T47D (cell line): ENCODE measurements at regions not wholly inside any gene's neighbourhood (a gene's known extent, or its start where the extent isn't known, plus 50 kb on each side); places are given as distances from the start of the nearest gene placed in this dataset.
"Not testable (repeated sequence)": the region's sequence is repeated elsewhere in the genome, so short reads cannot be mapped to it uniquely, and the experiment has no call there.

Experiments
- DNase-seq, 2 experiments: peaks; one replicate each; pipeline versions ENCODE4 v3.0.0 to v3.0.0-alpha.2; 2011 to 2012; ENCODE audit warnings: low read depth in 1 of 2, low spot score in 1 of 2
- JUND ChIP-seq: IDR thresholded peaks from 2 replicates; pipeline ENCODE4 v1.6.1; 2012; ENCODE audit warnings: low read depth
- in situ Hi-C: cut with HindIII; loops from 2 replicates; pipeline ENCODE4 v1.10.0; 2016; ENCODE audit warnings: low sequenced_read_pairs, low pct_unique_long_range_greater_than_20kb

GRCh38 chr3:193922034-193922774 lies 213.7 kb upstream of the HES1 start:
- no peak; the same call in 1 of the 2 replicates for TF ChIP-seq JUND
- in situ Hi-C loops, result no loop called here
- peak in 1 of 2 experiments; percentile 83 for DNase-seq

- DNase-seq, in situ Hi-C loops: not testable (repeated sequence)
Measured at GRCh38 chr3:193923958-193924357, 212.0 kb upstream of the HES1 start.

GRCh38 chr3:193926071-193926470 lies 209.9 kb upstream of the HES1 start:
- in situ Hi-C loops, DNase-seq: not testable (repeated sequence)

- DNase-seq, in situ Hi-C loops: not testable (repeated sequence)
Measured at GRCh38 chr3:193927413-193928206, 208.3 kb upstream of the HES1 start.

- in situ Hi-C loops, result no loop called here
- no peak for TF ChIP-seq JUND
- DNase-seq, result no peak
Measured at GRCh38 chr3:193928354-193929209, 207.4 kb upstream of the HES1 start.

GRCh38 chr3:193929373-193929772 lies 206.6 kb upstream of the HES1 start:
- DNase-seq, result no peak
- in situ Hi-C loops, result no loop called here
- no peak for TF ChIP-seq JUND

GRCh38 chr3:193929921-193930646 lies 205.9 kb upstream of the HES1 start:
- TF ChIP-seq JUND, result no peak
- no peak for DNase-seq
- in situ Hi-C loops, result no loop called here

GRCh38 chr3:193932136-193932535 lies 203.8 kb upstream of the HES1 start:
- in situ Hi-C loops, result no loop called here
- DNase-seq, result no peak
- TF ChIP-seq JUND, result no peak

GRCh38 chr3:193932576-193932975 lies 203.4 kb upstream of the HES1 start:
- TF ChIP-seq JUND, result no peak
- in situ Hi-C loops, result no loop called here
- DNase-seq, result no peak

- in situ Hi-C loops, result no loop called here
- DNase-seq, result no peak
- no peak for TF ChIP-seq JUND
Measured at GRCh38 chr3:193933451-193933850, 202.5 kb upstream of the HES1 start.

- DNase-seq, result no peak
- no peak for TF ChIP-seq JUND
- in situ Hi-C loops, result no loop called here
Measured at GRCh38 chr3:193935916-193936315, 200.0 kb upstream of the HES1 start.

GRCh38 chr3:193938613-193939012 lies 197.3 kb upstream of the HES1 start:
- peak in 1 of 2 experiments; percentile 70 for DNase-seq
- in situ Hi-C loops, result no loop called here
- TF ChIP-seq JUND, result no peak

GRCh38 chr3:193939527-193939926 lies 196.4 kb upstream of the HES1 start:
- no peak for DNase-seq
- in situ Hi-C loops, result no loop called here
- TF ChIP-seq JUND, result no peak
